HepG2 (cell line): ENCODE measurements at regions not wholly inside any gene's neighbourhood (a gene's known extent, or its start where the extent isn't known, plus 50 kb on each side); places are given as distances from the start of the nearest gene placed in this dataset.

Experiments used
- JUN ChIP-seq: sonication (generic); formaldehyde crosslinking; IDR thresholded peaks from 2 replicates; pipeline ENCODE4 v1.4.0; 2020; ENCODE audit warnings: mild to moderate bottlenecking, missing genetic modification reagents
- KDM2A ChIP-seq: sonication (generic); formaldehyde crosslinking; IDR thresholded peaks from 2 replicates; pipeline ENCODE4 v1.4.0; 2020; ENCODE audit warnings: low read depth, missing genetic modification reagents, borderline replicate concordance
- TF ChIP-seq, protein P1 (sequence below): sonication (generic); formaldehyde crosslinking; IDR thresholded peaks from 2 replicates; pipeline ENCODE4 v1.5.0; 2020; ENCODE audit warnings: mild to moderate bottlenecking, missing genetic modification reagents, moderate library complexity

DNA sequence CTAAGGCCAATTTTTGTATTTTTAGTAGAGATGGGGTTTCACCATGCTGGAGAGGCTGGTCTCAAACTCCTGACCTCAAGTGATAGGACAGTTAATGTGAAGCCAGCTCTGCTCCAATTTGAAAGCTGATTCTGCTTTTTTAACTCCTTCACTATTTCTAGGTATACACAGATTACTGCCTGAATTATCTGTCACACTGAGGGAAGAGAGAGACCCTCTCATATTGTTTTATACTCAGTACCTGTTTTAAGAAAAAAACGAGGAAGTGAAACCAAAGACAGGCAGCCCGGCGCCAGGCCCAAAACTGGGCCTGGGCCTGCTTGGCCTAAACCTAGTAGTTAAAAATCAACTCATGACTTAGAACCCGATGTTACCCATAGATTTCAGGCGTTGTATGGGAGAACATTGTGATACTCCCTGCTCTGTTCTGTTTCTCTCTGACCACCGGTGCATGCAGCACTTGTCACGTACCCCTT is 1601.5 kb upstream of the PCDH10 start:
- TF ChIP-seq KDM2A (CRISPR knock-in tag) = no peak
- TF ChIP-seq, protein P1, sequence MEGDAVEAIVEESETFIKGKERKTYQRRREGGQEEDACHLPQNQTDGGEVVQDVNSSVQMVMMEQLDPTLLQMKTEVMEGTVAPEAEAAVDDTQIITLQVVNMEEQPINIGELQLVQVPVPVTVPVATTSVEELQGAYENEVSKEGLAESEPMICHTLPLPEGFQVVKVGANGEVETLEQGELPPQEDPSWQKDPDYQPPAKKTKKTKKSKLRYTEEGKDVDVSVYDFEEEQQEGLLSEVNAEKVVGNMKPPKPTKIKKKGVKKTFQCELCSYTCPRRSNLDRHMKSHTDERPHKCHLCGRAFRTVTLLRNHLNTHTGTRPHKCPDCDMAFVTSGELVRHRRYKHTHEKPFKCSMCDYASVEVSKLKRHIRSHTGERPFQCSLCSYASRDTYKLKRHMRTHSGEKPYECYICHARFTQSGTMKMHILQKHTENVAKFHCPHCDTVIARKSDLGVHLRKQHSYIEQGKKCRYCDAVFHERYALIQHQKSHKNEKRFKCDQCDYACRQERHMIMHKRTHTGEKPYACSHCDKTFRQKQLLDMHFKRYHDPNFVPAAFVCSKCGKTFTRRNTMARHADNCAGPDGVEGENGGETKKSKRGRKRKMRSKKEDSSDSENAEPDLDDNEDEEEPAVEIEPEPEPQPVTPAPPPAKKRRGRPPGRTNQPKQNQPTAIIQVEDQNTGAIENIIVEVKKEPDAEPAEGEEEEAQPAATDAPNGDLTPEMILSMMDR (CRISPR knock-in tag) = no peak
- no peak for TF ChIP-seq JUN (CRISPR knock-in tag)
